ENCODE measurements at regions not wholly inside any gene's neighbourhood (a gene's known extent, or its start where the extent isn't known, plus 50 kb on each side); places are given as distances from the start of the nearest gene placed in this dataset. TPM values are rescaled to one million over a fixed set of nuclear protein-coding genes. Genes with fewer than 3 reads are reported as not detected.

- Histone ChIP-seq H3K9ac (ENCODE audit: insufficient read depth, low read length, poor library complexity, severe bottlenecking) (no peak overlapping the region), H3K79me2 (ENCODE audit: insufficient read depth, low read length) (no peaks in the 10 kb centered on the region), H3K27me3 (ENCODE audit: control insufficient read depth in 2 of 2, insufficient read depth in 2 of 2, low read length in 2 of 2) (no peaks in the 10 kb centered on the region), H3K27ac (ENCODE audit: low read depth in 1 of 2, low read length in 2 of 2) (no peak overlapping the region), H3K4me1 (ENCODE audit: control insufficient read depth in 1 of 2, insufficient read depth in 2 of 2, low read length in 2 of 2) (no peaks in the 10 kb centered on the region), H2AFZ (ENCODE audit: insufficient read depth, low read depth, low read length, poor library complexity, severe bottlenecking) (no peak overlapping the region), H3K9me3 (replicated peaks in 1 of 2; ENCODE audit: control insufficient read depth in 1 of 2, insufficient read depth in 1 of 2, low read length in 2 of 2) (no peaks in the 10 kb centered on the region), H3K4me3 (replicated peaks in 1 of 3; ENCODE audit: low read depth in 2 of 3, low read length in 3 of 3) (no peak overlapping the region), H4K20me1 (ENCODE audit: insufficient read depth, low read length) (no peaks in the 10 kb centered on the region), H3K4me2 (replicated peaks; ENCODE audit: extremely low read depth, low read length, poor library complexity, severe bottlenecking) (no peak overlapping the region), H3K36me3 (replicated peaks in 1 of 2; ENCODE audit: control insufficient read depth in 1 of 2, insufficient read depth in 2 of 2, low read length in 2 of 2) (no peaks in the 10 kb centered on the region)
- no peak for TF ChIP-seq CTCF (IDR thresholded peaks at IDR 0.05)
- intact Hi-C loops (cut with micrococcal nuclease) = no loop called here
- no peaks in the 10 kb centered on the region for H3K4me1 Mint-ChIP-seq
- no peak overlapping the region for H3K4me3 Mint-ChIP-seq
- H3K27me3 Mint-ChIP-seq (ENCODE audit: low read depth in 3 of 3) = no peaks in the 10 kb centered on the region
- DNase-seq = no peak
- peaks cover 0 to 6% (median 2%) of the 10 kb centered on the region in 7 donors for H3K9me3 Mint-ChIP-seq
- WGBS (ENCODE audit: insufficient coverage) = 77% methylated on average over 1 of the region's 2 CpGs
- no peak overlapping the region for H3K27ac Mint-ChIP-seq
- H3K36me3 Mint-ChIP-seq = no peaks in the 10 kb centered on the region
These were observed 51.0 kb upstream of the BRINP1 start for GRCh38 chr9:119420231-119420630.

Small RNA genes in the stretch of these regions (small RNA-seq; reads per million reads assigned to genes)
- not detected for gene MIR147A (ENCODE audit: insufficient read length, low read depth)

Data from CD14-positive monocyte (primary cell).